OCI-LY7 (cell line): ENCODE measurements at regions not wholly inside any gene's neighbourhood (a gene's known extent, or its start where the extent isn't known, plus 50 kb on each side); places are given as distances from the start of the nearest gene placed in this dataset.
"Not testable (repeated sequence)": the region's sequence is repeated elsewhere in the genome, so short reads cannot be mapped to it uniquely, and the experiment has no call there.

ENCODE experiments used
- BruUV-seq: library from RNA; stranded (reverse); fragments of 400-500 nt; replicated peaks from 2 replicates; lab custom pipeline; 2021; lab: Mats Ljungman, UMichigan
- CTCF ChIA-PET: fragments of 300-600 bp; sonication (Branson Sonifier 250); formaldehyde crosslinking; loops from one replicate; lab custom pipeline; 2022; ENCODE audit warnings: antibody characterized with exemption; ENCODE audit not compliant: unreplicated experiment; lab: Charles Lee
- POLR2A ChIA-PET: fragments of 300-600 bp; sonication (Branson Sonifier 250); formaldehyde crosslinking; loops from one replicate; lab custom pipeline; 2022; ENCODE audit warnings: antibody characterized with exemption; lab: Charles Lee
- DNase-seq: peaks from one replicate; pipeline ENCODE4 v3.0.0-alpha.2; 2015; ENCODE audit warnings: low spot score
- H2AFZ ChIP-seq: fragments of 200-600 bp; sonication (generic), shearing (Covaris generic); 2 replicates; pipeline ENCODE4 v1.6.1; 2014; ENCODE audit warnings: mild to moderate bottlenecking, antibody characterized with exemption, low read length, moderate library complexity
- H3K27ac ChIP-seq: fragments of 200-600 bp; sonication (generic); 2 replicates; pipeline ENCODE4 v1.5.1; 2014; ENCODE audit warnings: mixed run types, low read depth, mild to moderate bottlenecking, moderate library complexity, low read length, inconsistent platforms; ENCODE audit not compliant: poor library complexity, severe bottlenecking
- H3K36me3 ChIP-seq: fragments of 200-600 bp; sonication (generic); 2 replicates; pipeline ENCODE4 v1.6.1; 2014; ENCODE audit warnings: mild to moderate bottlenecking, antibody characterized with exemption, low read length, moderate library complexity, mixed read lengths; ENCODE audit not compliant: insufficient read depth
- H3K4me1 ChIP-seq: fragments of 200-600 bp; sonication (generic); 2 replicates; pipeline ENCODE4 v1.5.1; 2014; ENCODE audit warnings: mild to moderate bottlenecking, low read length; ENCODE audit not compliant: insufficient read depth, poor library complexity, severe bottlenecking
- H3K4me2 ChIP-seq: fragments of 200-600 bp; sonication (generic); 2 replicates; pipeline ENCODE4 v1.6.1; 2014; ENCODE audit warnings: mild to moderate bottlenecking, low read length
- H3K4me3 ChIP-seq: fragments of 200-600 bp; sonication (generic); 2 replicates; pipeline ENCODE4 v1.5.1; 2014; ENCODE audit warnings: mild to moderate bottlenecking, low read depth, low read length; ENCODE audit not compliant: poor library complexity, severe bottlenecking
- H3K79me2 ChIP-seq: fragments of 200-600 bp; sonication (generic); 2 replicates; pipeline ENCODE4 v1.6.1; 2016; ENCODE audit warnings: low read depth, mild to moderate bottlenecking, low read length, moderate library complexity, mixed read lengths; ENCODE audit not compliant: insufficient read depth
- H3K9me2 ChIP-seq: fragments of 200-600 bp; sonication (generic); 2 replicates; pipeline ENCODE4 v1.6.1; 2016; ENCODE audit warnings: mild to moderate bottlenecking, low read length, mixed read lengths; ENCODE audit not compliant: insufficient read depth
- H3K9me3 ChIP-seq: fragments of 200-600 bp; sonication (generic); 2 replicates; pipeline ENCODE4 v1.6.1; 2014; ENCODE audit warnings: mild to moderate bottlenecking, mixed run types, low read length, mixed read lengths
- H4K20me1 ChIP-seq: fragments of 200-600 bp; sonication (generic); 2 replicates; pipeline ENCODE4 v1.6.1; 2014; ENCODE audit warnings: mild to moderate bottlenecking, antibody characterized with exemption, low read length, moderate library complexity, mixed read lengths; ENCODE audit not compliant: insufficient read depth
- CTCF ChIP-seq: fragments of 200-600 bp; sonication (generic); conservative IDR thresholded peaks from 2 replicates; pipeline ENCODE4 v1.5.1; 2014; ENCODE audit warnings: mild to moderate bottlenecking, antibody characterized with exemption, low read length, moderate library complexity, mixed read lengths
- EZH2phosphoT487 ChIP-seq: fragments of 200-600 bp; sonication (generic); IDR thresholded peaks from 2 replicates; pipeline ENCODE4 v1.6.1; 2018; ENCODE audit warnings: low read depth, borderline replicate concordance, mild to moderate bottlenecking, mixed run types, antibody characterized with exemption, low read length, moderate library complexity, mixed read lengths
- intact Hi-C: fragments of 100-400 bp; cut with micrococcal nuclease; formaldehyde crosslinking; loops from one replicate; pipeline ENCODE4 v1.10.0; 2022; ENCODE audit not compliant: unreplicated experiment

GRCh38 chr1:45263132-45263531 lies 56.7 kb upstream of the ZSWIM5 start:
- no TSS peak for BruUV-seq
- no peak overlapping the region for H2AFZ ChIP-seq
- H3K9me2 ChIP-seq, result no peaks in the 10 kb centered on the region
- no peak for TF ChIP-seq EZH2phosphoT487
- no peak for TF ChIP-seq CTCF
- no peaks in the 10 kb centered on the region for H3K79me2 ChIP-seq
- ChIA-PET CTCF (no interaction called here), POLR2A (interaction anchor here (0.9 kb wide), 1 partner anchor 229 kb away, joined by 3 read pairs; no protein-coding TSS in a partner anchor)
- no peak for DNase-seq
- H3K4me3 ChIP-seq, result no peak overlapping the region
- no peak overlapping the region for H3K27ac ChIP-seq
- H3K4me2 ChIP-seq, result no peak overlapping the region
- no peaks in the 10 kb centered on the region for H3K36me3 ChIP-seq
- H3K9me3 ChIP-seq, result peaks cover 19% of the 10 kb centered on the region
- intact Hi-C loops, result no loop called here
- no peaks in the 10 kb centered on the region for H3K4me1 ChIP-seq
- no peaks in the 10 kb centered on the region for H4K20me1 ChIP-seq

- Histone ChIP-seq H4K20me1 (no peaks in the 10 kb centered on the region), H3K79me2 (no peaks in the 10 kb centered on the region), H3K27ac (no peak overlapping the region), H3K9me2 (no peaks in the 10 kb centered on the region), H3K36me3 (no peaks in the 10 kb centered on the region), H3K4me3 (no peak overlapping the region), H3K9me3 (no peaks in the 10 kb centered on the region), H2AFZ (no peak overlapping the region), H3K4me1 (no peaks in the 10 kb centered on the region), H3K4me2 (no peak overlapping the region)
- BruUV-seq, result no TSS peak
- DNase-seq, result no peak
- ChIA-PET POLR2A (interaction anchor here (0.6 kb wide), 1 partner anchor 15 kb away, joined by 5 read pairs; no protein-coding TSS in a partner anchor), CTCF (interaction anchor here (0.6 kb wide), 1 partner anchor 52 kb away, joined by 3 read pairs; no protein-coding TSS in a partner anchor)
- intact Hi-C loops, result no loop called here
- TF ChIP-seq CTCF (no peak), EZH2phosphoT487 (no peak)
Measured at GRCh38 chr1:45265244-45265643, 58.8 kb upstream of the ZSWIM5 start.

- CTCF ChIA-PET, result no interaction called here
- no TSS peak for BruUV-seq
- Histone ChIP-seq H3K27ac (no peak overlapping the region), H2AFZ (no peak overlapping the region), H3K36me3 (no peaks in the 10 kb centered on the region), H3K4me1 (no peaks in the 10 kb centered on the region), H3K9me2 (no peaks in the 10 kb centered on the region), H3K4me2 (no peak overlapping the region), H3K9me3 (no peaks in the 10 kb centered on the region), H3K4me3 (no peak overlapping the region), H3K79me2 (no peaks in the 10 kb centered on the region), H4K20me1 (no peaks in the 10 kb centered on the region)
- POLR2A ChIA-PET, result no interaction called here
- peak; percentile 22 for DNase-seq
- no peak for TF ChIP-seq EZH2phosphoT487
- no peak for TF ChIP-seq CTCF
- intact Hi-C loops, result no loop called here
Measured at GRCh38 chr1:45266151-45266801, 59.9 kb upstream of the ZSWIM5 start.

GRCh38 chr1:45268310-45268709 lies 58.4 kb upstream of the HPDL start:
- H3K79me2 ChIP-seq, H3K4me3 ChIP-seq, BruUV-seq, CTCF ChIA-PET, H2AFZ ChIP-seq, H3K4me2 ChIP-seq, H3K9me2 ChIP-seq, POLR2A ChIA-PET, H3K9me3 ChIP-seq, DNase-seq, H3K36me3 ChIP-seq, H4K20me1 ChIP-seq, H3K27ac ChIP-seq, H3K4me1 ChIP-seq, intact Hi-C loops: not testable (repeated sequence)
